ENCODE measurements at regions not wholly inside any gene's neighbourhood (a gene's known extent, or its start where the extent isn't known, plus 50 kb on each side); places are given as distances from the start of the nearest gene placed in this dataset.

DNA sequence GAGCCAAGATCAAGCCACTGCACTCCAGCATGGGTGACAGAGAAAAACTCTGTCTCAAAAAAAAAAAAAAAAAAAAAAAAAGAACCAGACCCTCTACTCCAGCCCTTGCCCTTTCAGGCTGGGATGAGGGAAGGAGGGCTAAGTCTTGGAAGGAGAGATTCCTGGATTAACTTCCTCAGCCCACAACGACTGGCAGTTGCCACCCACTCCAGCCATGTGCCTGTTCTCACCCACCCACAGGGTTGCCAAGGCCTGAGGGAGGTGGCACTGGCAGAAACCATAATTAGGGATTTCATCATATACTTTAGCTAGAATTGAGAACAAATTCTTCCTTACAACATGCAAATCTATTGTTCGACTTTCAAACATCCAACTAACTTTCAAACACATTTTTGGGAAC, 87.8 kb upstream of the SLC30A5 start:
- Histone ChIP-seq H3K9me3 (ENCODE audit: control insufficient read depth, insufficient read depth, low read depth, low read length) (no peaks in the 10 kb centered on the region), H3K27ac (ENCODE audit: low read length) (no peak overlapping the region), H3K4me1 (ENCODE audit: control insufficient read depth, insufficient read depth, low read length) (no peaks in the 10 kb centered on the region), H3K4me3 (ENCODE audit: low read depth in 2 of 2, low read length in 2 of 2) (no peak overlapping the region), H3K27me3 (ENCODE audit: control insufficient read depth, insufficient read depth, low read length) (peaks cover 6% of the 10 kb centered on the region; the same call in 1 of the 2 replicates), H3K36me3 (ENCODE audit: control insufficient read depth, insufficient read depth, low read length) (no peaks in the 10 kb centered on the region)
- in situ Hi-C loops (cut with HindIII; ENCODE audit: low pct_unique_long_range_greater_than_20kb, low sequenced_read_pairs), result no loop called here
- BruUV-seq (replicated peaks), result no TSS peak
- intact Hi-C loops (cut with micrococcal nuclease; ENCODE audit: unreplicated experiment), result no loop called here
- no peak for DNase-seq (ENCODE audit: low read depth, low spot score)
- no peak for TF ChIP-seq SIN3A (IDR thresholded peaks at IDR 0.05; ENCODE audit: borderline replicate concordance, insufficient read depth, low read depth, low read length)
- ATAC-seq, result no peak
- POLR2A ChIA-PET, result no interaction called here
- CTCF ChIA-PET, result no interaction called here

DNA sequence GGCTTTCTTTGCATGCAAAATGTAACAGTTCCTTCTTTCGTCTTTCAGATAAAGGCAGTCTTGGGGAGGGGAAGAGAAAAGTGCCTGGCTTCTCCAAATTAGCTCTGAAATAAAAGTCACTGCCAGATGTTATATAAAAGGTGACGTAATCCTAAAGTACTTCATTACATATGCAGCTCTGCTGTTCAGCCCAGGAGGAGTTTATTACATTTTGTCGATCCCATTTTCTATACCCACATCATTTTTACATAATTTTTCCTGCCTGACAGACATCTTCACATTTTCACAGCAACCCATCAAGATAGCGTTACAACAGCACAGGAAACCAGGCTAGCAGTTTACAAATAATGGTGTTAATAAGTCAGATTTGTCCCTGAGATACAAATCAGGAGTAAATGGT, 86.7 kb upstream of the SLC30A5 start:
- H3K9me3 ChIP-seq (ENCODE audit: control insufficient read depth, insufficient read depth, low read depth, low read length), result no peaks in the 10 kb centered on the region
- H3K27ac ChIP-seq (ENCODE audit: low read length), result no peak overlapping the region
- no peaks in the 10 kb centered on the region for H3K4me1 ChIP-seq (ENCODE audit: control insufficient read depth, insufficient read depth, low read length)
- intact Hi-C loops (cut with micrococcal nuclease; ENCODE audit: unreplicated experiment) (no loop called here), in situ Hi-C loops (cut with HindIII; ENCODE audit: low pct_unique_long_range_greater_than_20kb, low sequenced_read_pairs) (no loop called here)
- BruUV-seq (replicated peaks), result no TSS peak
- H3K4me3 ChIP-seq (ENCODE audit: low read depth in 2 of 2, low read length in 2 of 2), result no peak overlapping the region
- no peaks in the 10 kb centered on the region for H3K36me3 ChIP-seq (ENCODE audit: control insufficient read depth, insufficient read depth, low read length)
- CTCF ChIA-PET, result interaction anchor here (0.5 kb wide), 1 partner anchor 14 kb away, joined by 4 read pairs; no protein-coding TSS in a partner anchor
- TF ChIP-seq SIN3A (IDR thresholded peaks at IDR 0.05; ENCODE audit: borderline replicate concordance, insufficient read depth, low read depth, low read length), result no peak
- TF ChIP-seq, protein P1, sequence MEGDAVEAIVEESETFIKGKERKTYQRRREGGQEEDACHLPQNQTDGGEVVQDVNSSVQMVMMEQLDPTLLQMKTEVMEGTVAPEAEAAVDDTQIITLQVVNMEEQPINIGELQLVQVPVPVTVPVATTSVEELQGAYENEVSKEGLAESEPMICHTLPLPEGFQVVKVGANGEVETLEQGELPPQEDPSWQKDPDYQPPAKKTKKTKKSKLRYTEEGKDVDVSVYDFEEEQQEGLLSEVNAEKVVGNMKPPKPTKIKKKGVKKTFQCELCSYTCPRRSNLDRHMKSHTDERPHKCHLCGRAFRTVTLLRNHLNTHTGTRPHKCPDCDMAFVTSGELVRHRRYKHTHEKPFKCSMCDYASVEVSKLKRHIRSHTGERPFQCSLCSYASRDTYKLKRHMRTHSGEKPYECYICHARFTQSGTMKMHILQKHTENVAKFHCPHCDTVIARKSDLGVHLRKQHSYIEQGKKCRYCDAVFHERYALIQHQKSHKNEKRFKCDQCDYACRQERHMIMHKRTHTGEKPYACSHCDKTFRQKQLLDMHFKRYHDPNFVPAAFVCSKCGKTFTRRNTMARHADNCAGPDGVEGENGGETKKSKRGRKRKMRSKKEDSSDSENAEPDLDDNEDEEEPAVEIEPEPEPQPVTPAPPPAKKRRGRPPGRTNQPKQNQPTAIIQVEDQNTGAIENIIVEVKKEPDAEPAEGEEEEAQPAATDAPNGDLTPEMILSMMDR (IDR thresholded peaks at IDR 0.05), result no peak
- no peak for TF ChIP-seq TCF7L2 (IDR thresholded peaks at IDR 0.05; ENCODE audit: low read depth, low read length)
- TF ChIP-seq, protein P2, sequence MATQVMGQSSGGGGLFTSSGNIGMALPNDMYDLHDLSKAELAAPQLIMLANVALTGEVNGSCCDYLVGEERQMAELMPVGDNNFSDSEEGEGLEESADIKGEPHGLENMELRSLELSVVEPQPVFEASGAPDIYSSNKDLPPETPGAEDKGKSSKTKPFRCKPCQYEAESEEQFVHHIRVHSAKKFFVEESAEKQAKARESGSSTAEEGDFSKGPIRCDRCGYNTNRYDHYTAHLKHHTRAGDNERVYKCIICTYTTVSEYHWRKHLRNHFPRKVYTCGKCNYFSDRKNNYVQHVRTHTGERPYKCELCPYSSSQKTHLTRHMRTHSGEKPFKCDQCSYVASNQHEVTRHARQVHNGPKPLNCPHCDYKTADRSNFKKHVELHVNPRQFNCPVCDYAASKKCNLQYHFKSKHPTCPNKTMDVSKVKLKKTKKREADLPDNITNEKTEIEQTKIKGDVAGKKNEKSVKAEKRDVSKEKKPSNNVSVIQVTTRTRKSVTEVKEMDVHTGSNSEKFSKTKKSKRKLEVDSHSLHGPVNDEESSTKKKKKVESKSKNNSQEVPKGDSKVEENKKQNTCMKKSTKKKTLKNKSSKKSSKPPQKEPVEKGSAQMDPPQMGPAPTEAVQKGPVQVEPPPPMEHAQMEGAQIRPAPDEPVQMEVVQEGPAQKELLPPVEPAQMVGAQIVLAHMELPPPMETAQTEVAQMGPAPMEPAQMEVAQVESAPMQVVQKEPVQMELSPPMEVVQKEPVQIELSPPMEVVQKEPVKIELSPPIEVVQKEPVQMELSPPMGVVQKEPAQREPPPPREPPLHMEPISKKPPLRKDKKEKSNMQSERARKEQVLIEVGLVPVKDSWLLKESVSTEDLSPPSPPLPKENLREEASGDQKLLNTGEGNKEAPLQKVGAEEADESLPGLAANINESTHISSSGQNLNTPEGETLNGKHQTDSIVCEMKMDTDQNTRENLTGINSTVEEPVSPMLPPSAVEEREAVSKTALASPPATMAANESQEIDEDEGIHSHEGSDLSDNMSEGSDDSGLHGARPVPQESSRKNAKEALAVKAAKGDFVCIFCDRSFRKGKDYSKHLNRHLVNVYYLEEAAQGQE (IDR thresholded peaks at IDR 0.05; ENCODE audit: insufficient read depth in 1 of 2, low read depth in 2 of 2, low read length in 1 of 2), result no peak
- TF ChIP-seq POLR2AphosphoS5 (IDR thresholded peaks at IDR 0.05; ENCODE audit: low read depth, low read length), result no peak
- POLR2A ChIA-PET, result no interaction called here
- DNase-seq (ENCODE audit: low read depth, low spot score), result no peak
- peaks cover 6% of the 10 kb centered on the region; the same call in 1 of the 2 replicates for H3K27me3 ChIP-seq (ENCODE audit: control insufficient read depth, insufficient read depth, low read length)
- ATAC-seq, result no peak

DNA sequence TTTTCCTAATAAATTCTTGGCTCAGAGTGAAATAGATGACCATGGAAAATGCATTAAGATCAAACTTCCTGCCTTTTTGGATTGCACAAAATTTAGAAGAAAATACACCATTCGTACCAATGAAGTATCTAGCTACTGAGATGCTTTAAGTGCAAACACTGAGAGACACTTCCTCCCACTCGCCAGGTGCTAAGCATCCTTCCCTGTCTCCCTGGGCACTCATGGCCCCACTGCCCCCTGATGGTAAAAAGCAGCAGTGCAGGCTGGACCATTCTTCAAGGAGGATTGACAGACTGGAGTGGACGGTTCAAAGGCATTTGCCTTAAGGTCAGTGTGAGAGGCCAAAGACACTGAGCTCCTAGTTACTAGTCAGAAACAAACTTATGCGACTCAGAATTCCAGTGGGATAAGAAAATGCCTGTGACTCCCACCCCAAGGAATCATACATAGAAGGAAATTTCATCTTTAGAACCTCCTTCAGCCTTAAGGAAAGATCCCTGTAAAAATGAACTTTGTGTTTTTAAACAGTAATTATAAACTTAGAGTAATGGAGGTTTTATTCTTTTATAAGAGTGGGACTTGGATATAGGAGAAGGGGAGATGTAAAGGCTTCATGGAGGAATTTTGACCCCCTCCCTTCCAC, 86.0 kb upstream of the SLC30A5 start:
- Histone ChIP-seq H3K9me3 (ENCODE audit: control insufficient read depth, insufficient read depth, low read depth, low read length) (no peaks in the 10 kb centered on the region), H3K27me3 (ENCODE audit: control insufficient read depth, insufficient read depth, low read length) (peaks cover 6% of the 10 kb centered on the region; the same call in 1 of the 2 replicates), H3K27ac (ENCODE audit: low read length) (no peak overlapping the region), H3K4me1 (ENCODE audit: control insufficient read depth, insufficient read depth, low read length) (no peaks in the 10 kb centered on the region), H3K36me3 (ENCODE audit: control insufficient read depth, insufficient read depth, low read length) (no peaks in the 10 kb centered on the region), H3K4me3 (ENCODE audit: low read depth in 2 of 2, low read length in 2 of 2) (no peak overlapping the region)
- in situ Hi-C loops (cut with HindIII; ENCODE audit: low pct_unique_long_range_greater_than_20kb, low sequenced_read_pairs) (no loop called here), intact Hi-C loops (cut with micrococcal nuclease; ENCODE audit: unreplicated experiment) (no loop called here)
- ATAC-seq (peak; percentile 91), DNase-seq (ENCODE audit: low read depth, low spot score) (peak; percentile 41)
- POLR2A ChIA-PET, result no interaction called here
- CTCF ChIA-PET, result no interaction called here
- TF ChIP-seq, protein P1 (IDR thresholded peaks at IDR 0.05), result peak; percentile 91
- TF ChIP-seq, protein P2 (IDR thresholded peaks at IDR 0.05; ENCODE audit: insufficient read depth in 1 of 2, low read depth in 2 of 2, low read length in 1 of 2), result no peak
- TF ChIP-seq POLR2AphosphoS5 (IDR thresholded peaks at IDR 0.05; ENCODE audit: low read depth, low read length), result no peak
- no peak for TF ChIP-seq SIN3A (IDR thresholded peaks at IDR 0.05; ENCODE audit: borderline replicate concordance, insufficient read depth, low read depth, low read length)
- TF ChIP-seq TCF7L2 (IDR thresholded peaks at IDR 0.05; ENCODE audit: low read depth, low read length), result no peak
- BruUV-seq (replicated peaks), result no TSS peak
